HEK293 (cell line): ENCODE measurements at regions not wholly inside any gene's neighbourhood (a gene's known extent, or its start where the extent isn't known, plus 50 kb on each side); places are given as distances from the start of the nearest gene placed in this dataset.

Experiments used
- CTCF ChIA-PET: fragments of 350-600 bp; formaldehyde crosslinking; extraction: SDS; loops from one replicate; lab custom pipeline; 2021; ENCODE audit warnings: antibody characterized with exemption; lab: Yijun Ruan, JAX
- POLR2A ChIA-PET: fragments of 300-600 bp; formaldehyde crosslinking; extraction: SDS; loops from one replicate; lab custom pipeline; 2020; ENCODE audit warnings: antibody characterized with exemption, inconsistent platforms; lab: Yijun Ruan, JAX
- H3K27ac ChIP-seq: fragments of 200-500 bp; sonication (Bioruptor generic); 2 replicates; pipeline ENCODE4 v1.5.1; 2014; ENCODE audit warnings: low read depth, low read length, control low read depth, inconsistent platforms; ENCODE audit errors: extremely low read depth
- H3K36me3 ChIP-seq, 2 experiments: fragments of 200-500 bp in 1 of 2; sonication (Bioruptor generic) in 1 of 2; 1 replicate in 1 of 2; 2 replicates in 1 of 2; pipeline ENCODE4 v1.5.1; 2014 to 2017; ENCODE audit warnings: inconsistent platforms in 2 of 2, low read length in 2 of 2; ENCODE audit not compliant: control insufficient read depth in 2 of 2, insufficient read depth in 1 of 2
- H3K4me1 ChIP-seq: fragments of 200-500 bp; sonication (Bioruptor generic); 2 replicates; pipeline ENCODE4 v1.5.1; 2014; ENCODE audit warnings: mild to moderate bottlenecking, low read length, inconsistent platforms; ENCODE audit not compliant: control insufficient read depth, insufficient read depth
- H3K4me3 ChIP-seq: 2 replicates; pipeline ENCODE4 v1.5.1; 2011; ENCODE audit warnings: low read depth, mild to moderate bottlenecking, control low read depth, low read length, moderate library complexity
- H3K9me3 ChIP-seq: fragments of 200-500 bp; sonication (Bioruptor generic); 2 replicates; pipeline ENCODE4 v1.5.1; 2014; ENCODE audit warnings: low read depth, low read length, inconsistent platforms; ENCODE audit not compliant: control insufficient read depth, insufficient read depth
- GLI2 ChIP-seq: fragments of 450-650 bp; formaldehyde crosslinking; IDR thresholded peaks from 2 replicates; pipeline ENCODE4; 2017; ENCODE audit warnings: missing biosample characterization, missing genetic modification characterization, low read depth, borderline replicate concordance
- GLIS2 ChIP-seq: fragments of 450-650 bp; formaldehyde crosslinking; IDR thresholded peaks from 2 replicates; pipeline ENCODE4 v1.5.1; 2016; ENCODE audit warnings: missing biosample characterization, missing genetic modification characterization
- HOXC10 ChIP-seq: sonication (generic); formaldehyde crosslinking; IDR thresholded peaks from 2 replicates; pipeline ENCODE4 v1.8.1; 2023; ENCODE audit warnings: mild to moderate bottlenecking, missing genetic modification reagents
- HOXD13 ChIP-seq: sonication (generic); formaldehyde crosslinking; IDR thresholded peaks from 2 replicates; pipeline ENCODE4 v1.8.0; 2022; ENCODE audit warnings: missing genetic modification reagents, borderline replicate concordance
- KLF10 ChIP-seq: fragments of 450-650 bp; IDR thresholded peaks from 2 replicates; pipeline ENCODE4 v1.5.1; 2018; ENCODE audit warnings: missing biosample characterization, mild to moderate bottlenecking, missing genetic modification characterization
- ZFP37 ChIP-seq: fragments of 450-650 bp; formaldehyde crosslinking; IDR thresholded peaks from 2 replicates; pipeline ENCODE4 v1.5.1; 2016; ENCODE audit warnings: missing biosample characterization, missing genetic modification characterization
- ZFP69B ChIP-seq: fragments of 450-650 bp; formaldehyde crosslinking; IDR thresholded peaks from 2 replicates; pipeline ENCODE4 v1.5.1; 2016; ENCODE audit warnings: missing biosample characterization, missing genetic modification characterization
- ZIC2 ChIP-seq: fragments of 450-650 bp; formaldehyde crosslinking; IDR thresholded peaks from 2 replicates; pipeline ENCODE4 v1.5.1; 2016; ENCODE audit warnings: missing biosample characterization, missing genetic modification characterization
- ZNF292 ChIP-seq: fragments of 450-650 bp; formaldehyde crosslinking; IDR thresholded peaks from 2 replicates; pipeline ENCODE4 v1.5.1; 2016; ENCODE audit warnings: low read depth, missing biosample characterization, missing genetic modification characterization, borderline replicate concordance
- ZNF341 ChIP-seq: fragments of 450-650 bp; formaldehyde crosslinking; IDR thresholded peaks from 2 replicates; pipeline ENCODE4; 2016; ENCODE audit warnings: low read depth, missing biosample characterization, missing genetic modification characterization
- ZNF426 ChIP-seq: fragments of 450-650 bp; formaldehyde crosslinking; IDR thresholded peaks from 2 replicates; pipeline ENCODE4 v1.5.1; 2017; ENCODE audit warnings: missing biosample characterization, missing genetic modification characterization, mild to moderate bottlenecking, inconsistent platforms, moderate library complexity
- ZNF433 ChIP-seq: fragments of 450-650 bp; formaldehyde crosslinking; IDR thresholded peaks from 2 replicates; pipeline ENCODE4 v1.5.1; 2016; ENCODE audit warnings: missing biosample characterization, missing genetic modification characterization, low read depth
- ZNF513 ChIP-seq: fragments of 450-650 bp; IDR thresholded peaks from 2 replicates; pipeline ENCODE4 v1.5.1; 2018; ENCODE audit warnings: missing biosample characterization, missing genetic modification characterization
- ZNF514 ChIP-seq: fragments of 450-650 bp; formaldehyde crosslinking; IDR thresholded peaks from 2 replicates; pipeline ENCODE4 v1.5.1; 2016; ENCODE audit warnings: missing biosample characterization, missing genetic modification characterization
- ZNF701 ChIP-seq: fragments of 450-650 bp; formaldehyde crosslinking; IDR thresholded peaks from 2 replicates; pipeline ENCODE4 v1.5.1; 2016; ENCODE audit warnings: missing biosample characterization, missing genetic modification characterization
- ZNF785 ChIP-seq: fragments of 450-650 bp; formaldehyde crosslinking; IDR thresholded peaks from 2 replicates; pipeline ENCODE4 v1.5.1; 2016; ENCODE audit warnings: missing biosample characterization, missing genetic modification characterization
- ZSCAN23 ChIP-seq: fragments of 450-650 bp; formaldehyde crosslinking; IDR thresholded peaks from 2 replicates; pipeline ENCODE4 v1.5.1; 2016; ENCODE audit warnings: missing biosample characterization, missing genetic modification characterization
- TF ChIP-seq, protein P1 (sequence below): fragments of 450-650 bp; formaldehyde crosslinking; IDR thresholded peaks from 2 replicates; pipeline ENCODE4 v1.5.1; 2016; ENCODE audit warnings: missing biosample characterization, missing genetic modification characterization
- TF ChIP-seq, protein P2 (sequence below): fragments of 450-650 bp; formaldehyde crosslinking; IDR thresholded peaks from 2 replicates; pipeline ENCODE4 v1.5.1; 2017; ENCODE audit warnings: missing biosample characterization, missing genetic modification characterization

DNA sequence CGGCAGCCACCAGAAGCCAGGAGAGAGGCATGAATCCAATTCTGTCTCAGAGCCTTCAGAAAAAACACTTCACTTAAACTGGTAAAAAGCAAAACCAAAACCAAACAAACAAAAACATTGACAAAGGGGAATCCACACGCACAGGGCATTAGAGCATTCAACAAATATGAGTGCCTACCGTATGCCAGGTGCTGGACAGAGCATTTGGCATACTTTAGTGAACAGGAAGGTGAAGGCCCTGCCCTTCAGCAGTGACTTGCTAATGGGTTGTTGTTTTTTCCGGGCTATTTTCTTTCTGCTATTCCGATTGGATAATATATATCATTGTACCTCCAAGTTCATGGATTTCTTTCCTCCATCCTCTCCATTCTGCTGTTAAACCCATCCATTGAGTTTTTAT is 71.7 kb upstream of the RUFY1 start:
- H3K36me3 ChIP-seq, result no peaks in the 10 kb centered on the region
- no peak for TF ChIP-seq GLIS2 (tag by site-specific recombination)
- TF ChIP-seq ZNF785 (tag by site-specific recombination), result no peak
- TF ChIP-seq, protein P1, sequence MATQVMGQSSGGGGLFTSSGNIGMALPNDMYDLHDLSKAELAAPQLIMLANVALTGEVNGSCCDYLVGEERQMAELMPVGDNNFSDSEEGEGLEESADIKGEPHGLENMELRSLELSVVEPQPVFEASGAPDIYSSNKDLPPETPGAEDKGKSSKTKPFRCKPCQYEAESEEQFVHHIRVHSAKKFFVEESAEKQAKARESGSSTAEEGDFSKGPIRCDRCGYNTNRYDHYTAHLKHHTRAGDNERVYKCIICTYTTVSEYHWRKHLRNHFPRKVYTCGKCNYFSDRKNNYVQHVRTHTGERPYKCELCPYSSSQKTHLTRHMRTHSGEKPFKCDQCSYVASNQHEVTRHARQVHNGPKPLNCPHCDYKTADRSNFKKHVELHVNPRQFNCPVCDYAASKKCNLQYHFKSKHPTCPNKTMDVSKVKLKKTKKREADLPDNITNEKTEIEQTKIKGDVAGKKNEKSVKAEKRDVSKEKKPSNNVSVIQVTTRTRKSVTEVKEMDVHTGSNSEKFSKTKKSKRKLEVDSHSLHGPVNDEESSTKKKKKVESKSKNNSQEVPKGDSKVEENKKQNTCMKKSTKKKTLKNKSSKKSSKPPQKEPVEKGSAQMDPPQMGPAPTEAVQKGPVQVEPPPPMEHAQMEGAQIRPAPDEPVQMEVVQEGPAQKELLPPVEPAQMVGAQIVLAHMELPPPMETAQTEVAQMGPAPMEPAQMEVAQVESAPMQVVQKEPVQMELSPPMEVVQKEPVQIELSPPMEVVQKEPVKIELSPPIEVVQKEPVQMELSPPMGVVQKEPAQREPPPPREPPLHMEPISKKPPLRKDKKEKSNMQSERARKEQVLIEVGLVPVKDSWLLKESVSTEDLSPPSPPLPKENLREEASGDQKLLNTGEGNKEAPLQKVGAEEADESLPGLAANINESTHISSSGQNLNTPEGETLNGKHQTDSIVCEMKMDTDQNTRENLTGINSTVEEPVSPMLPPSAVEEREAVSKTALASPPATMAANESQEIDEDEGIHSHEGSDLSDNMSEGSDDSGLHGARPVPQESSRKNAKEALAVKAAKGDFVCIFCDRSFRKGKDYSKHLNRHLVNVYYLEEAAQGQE (tag by site-specific recombination), result peak; percentile 72; the same call in 1 of the 2 replicates
- no peak for TF ChIP-seq ZFP37
- no peak for TF ChIP-seq GLI2
- TF ChIP-seq, protein P2, sequence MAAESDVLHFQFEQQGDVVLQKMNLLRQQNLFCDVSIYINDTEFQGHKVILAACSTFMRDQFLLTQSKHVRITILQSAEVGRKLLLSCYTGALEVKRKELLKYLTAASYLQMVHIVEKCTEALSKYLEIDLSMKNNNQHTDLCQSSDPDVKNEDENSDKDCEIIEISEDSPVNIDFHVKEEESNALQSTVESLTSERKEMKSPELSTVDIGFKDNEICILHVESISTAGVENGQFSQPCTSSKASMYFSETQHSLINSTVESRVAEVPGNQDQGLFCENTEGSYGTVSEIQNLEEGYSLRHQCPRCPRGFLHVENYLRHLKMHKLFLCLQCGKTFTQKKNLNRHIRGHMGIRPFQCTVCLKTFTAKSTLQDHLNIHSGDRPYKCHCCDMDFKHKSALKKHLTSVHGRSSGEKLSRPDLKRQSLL, result no peak
- TF ChIP-seq, all 188 proteins: peak for 1
- POLR2A ChIA-PET, result no interaction called here
- Histone ChIP-seq H3K4me1 (peaks cover 2% of the 10 kb centered on the region; the same call in 1 of the 2 replicates), H3K27ac (no peak overlapping the region), H3K9me3 (no peaks in the 10 kb centered on the region), H3K4me3 (no peak overlapping the region)
- CTCF ChIA-PET, result no interaction called here

DNA sequence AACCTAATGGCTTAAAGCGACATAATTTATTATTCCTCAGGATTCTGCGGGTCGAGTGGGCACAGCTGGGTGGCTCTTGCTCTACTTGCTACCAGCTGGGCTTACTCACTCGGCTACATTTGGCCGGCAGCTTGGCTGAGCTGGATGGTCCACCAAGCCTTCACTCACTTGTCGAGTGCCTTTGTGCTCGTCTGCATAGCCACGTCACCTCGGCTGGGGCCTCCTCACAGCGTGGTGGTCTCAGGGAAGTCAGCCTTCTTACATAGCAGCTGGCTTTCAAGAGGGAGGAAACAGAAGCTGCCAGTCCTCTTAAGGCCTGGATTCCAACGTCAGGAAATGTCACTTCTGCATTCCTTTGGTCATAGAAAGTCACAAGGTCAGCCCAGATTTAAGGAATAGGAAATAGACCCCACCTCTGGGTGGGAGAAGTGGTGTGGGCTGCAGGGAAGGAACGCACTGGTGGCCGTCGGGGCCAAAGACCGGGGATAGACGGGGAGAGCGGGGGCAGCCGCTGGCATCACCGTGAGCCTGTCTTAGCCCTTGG is 75.1 kb upstream of the RUFY1 start:
- POLR2A ChIA-PET, result no interaction called here
- CTCF ChIA-PET, result no interaction called here

GRCh38 chr5:179472641-179473040 is 77.7 kb upstream of the RUFY1 start:
- Histone ChIP-seq H3K4me1 (peaks cover 2% of the 10 kb centered on the region; the same call in 1 of the 2 replicates), H3K36me3 (no peaks in the 10 kb centered on the region), H3K9me3 (no peaks in the 10 kb centered on the region), H3K4me3 (no peak overlapping the region), H3K27ac (no peak overlapping the region)
- CTCF ChIA-PET, result interaction anchor here (0.7 kb wide), 1 partner anchor 21 kb away, joined by 3 read pairs; no protein-coding TSS in a partner anchor
- POLR2A ChIA-PET, result no interaction called here
- TF ChIP-seq ZNF341 (tag by site-specific recombination) (no peak), HOXD13 (no peak), ZNF433 (tag by site-specific recombination) (no peak), ZFP69B (no peak), ZSCAN23 (tag by site-specific recombination) (no peak), ZNF513 (no peak), ZNF426 (tag by site-specific recombination) (no peak), KLF10 (tag by site-specific recombination) (no peak), ZNF292 (tag by site-specific recombination) (no peak), HOXC10 (CRISPR knock-in tag) (no peak), GLIS2 (tag by site-specific recombination) (no peak), ZNF701 (no peak)

More for the DNA sequence above, 75.1 kb upstream of the RUFY1 start:
- Histone ChIP-seq H3K4me3 (no peak overlapping the region), H3K27ac (no peak overlapping the region), H3K36me3 (no peaks in the 10 kb centered on the region), H3K4me1 (peaks cover 2% of the 10 kb centered on the region; the same call in 1 of the 2 replicates), H3K9me3 (no peaks in the 10 kb centered on the region)
- TF ChIP-seq ZIC2 (tag by site-specific recombination) (peak; percentile 57), ZNF514 (tag by site-specific recombination) (no peak)
